ENCODE measurements at regions not wholly inside any gene's neighbourhood (a gene's known extent, or its start where the extent isn't known, plus 50 kb on each side); places are given as distances from the start of the nearest gene placed in this dataset.

- no peak overlapping the region for H3K4me3 Mint-ChIP-seq (ENCODE audit: low read depth, unreplicated experiment)
- peaks cover 22% of the 10 kb centered on the region for H3K36me3 Mint-ChIP-seq (ENCODE audit: insufficient read depth, unreplicated experiment)
- H3K9me3 Mint-ChIP-seq (ENCODE audit: low read depth, unreplicated experiment) = no peaks in the 10 kb centered on the region
- intact Hi-C loops (cut with micrococcal nuclease; ENCODE audit: unreplicated experiment) = loop anchor here (10.0 kb wide), 1 partner anchor 180 kb away; no protein-coding TSS in a partner anchor
- DNase-seq = no peak
- H3K27me3 Mint-ChIP-seq (ENCODE audit: unreplicated experiment) = no peaks in the 10 kb centered on the region
- CTCF ChIA-PET = no interaction called here
- peaks cover 41% of the 10 kb centered on the region for H3K4me1 Mint-ChIP-seq (ENCODE audit: low read depth, unreplicated experiment)
- no peak for TF ChIP-seq CTCF (IDR thresholded peaks at IDR 0.05; ENCODE audit: unreplicated experiment)
- BruUV-seq (replicated peaks) = no TSS peak
- no peak overlapping the region for H3K27ac Mint-ChIP-seq (ENCODE audit: unreplicated experiment)
Observed at GRCh38 chr2:111664275-111664850, 219.6 kb downstream of the ANAPC1 start.

GRCh38 chr2:111665011-111665410, 219.0 kb downstream of the ANAPC1 start:
- H3K36me3 Mint-ChIP-seq (ENCODE audit: insufficient read depth, unreplicated experiment) = peaks cover 15% of the 10 kb centered on the region
- BruUV-seq (replicated peaks) = no TSS peak
- no peak overlapping the region for H3K27ac Mint-ChIP-seq (ENCODE audit: unreplicated experiment)
- no peak for TF ChIP-seq CTCF (IDR thresholded peaks at IDR 0.05; ENCODE audit: unreplicated experiment)
- no peaks in the 10 kb centered on the region for H3K9me3 Mint-ChIP-seq (ENCODE audit: low read depth, unreplicated experiment)
- intact Hi-C loops (cut with micrococcal nuclease; ENCODE audit: unreplicated experiment) = loop anchor here (10.0 kb wide), 1 partner anchor 180 kb away; no protein-coding TSS in a partner anchor
- CTCF ChIA-PET = no interaction called here
- peaks cover 36% of the 10 kb centered on the region for H3K4me1 Mint-ChIP-seq (ENCODE audit: low read depth, unreplicated experiment)
- DNase-seq = no peak
- no peak overlapping the region for H3K4me3 Mint-ChIP-seq (ENCODE audit: low read depth, unreplicated experiment)
- no peaks in the 10 kb centered on the region for H3K27me3 Mint-ChIP-seq (ENCODE audit: unreplicated experiment)

GRCh38 chr2:111665551-111666116, 218.4 kb downstream of the ANAPC1 start:
- intact Hi-C loops (cut with micrococcal nuclease; ENCODE audit: unreplicated experiment) = loop anchor here (2.0 to 10.0 kb wide), 2 partner anchors 49 to 181 kb away; no protein-coding TSS in a partner anchor

GRCh38 chr2:111666160-111666559, 217.8 kb downstream of the ANAPC1 start:
- DNase-seq = no peak
- CTCF ChIA-PET = no interaction called here
- Mint-ChIP-seq H3K27me3 (ENCODE audit: unreplicated experiment) (no peaks in the 10 kb centered on the region), H3K36me3 (ENCODE audit: insufficient read depth, unreplicated experiment) (peaks cover 10% of the 10 kb centered on the region), H3K9me3 (ENCODE audit: low read depth, unreplicated experiment) (no peaks in the 10 kb centered on the region), H3K4me3 (ENCODE audit: low read depth, unreplicated experiment) (no peak overlapping the region), H3K27ac (ENCODE audit: unreplicated experiment) (no peak overlapping the region), H3K4me1 (ENCODE audit: low read depth, unreplicated experiment) (peaks cover 40% of the 10 kb centered on the region)
- no TSS peak for BruUV-seq (replicated peaks)
- TF ChIP-seq CTCF (IDR thresholded peaks at IDR 0.05; ENCODE audit: unreplicated experiment) = no peak
- intact Hi-C loops (cut with micrococcal nuclease; ENCODE audit: unreplicated experiment) = loop anchor here (2.0 to 10.0 kb wide), 2 partner anchors 49 to 181 kb away; no protein-coding TSS in a partner anchor

More at GRCh38 chr2:111665551-111666116, 218.4 kb downstream of the ANAPC1 start:
- Mint-ChIP-seq H3K4me3 (ENCODE audit: low read depth, unreplicated experiment) (no peak overlapping the region), H3K36me3 (ENCODE audit: insufficient read depth, unreplicated experiment) (peaks cover 12% of the 10 kb centered on the region), H3K27me3 (ENCODE audit: unreplicated experiment) (no peaks in the 10 kb centered on the region), H3K9me3 (ENCODE audit: low read depth, unreplicated experiment) (no peaks in the 10 kb centered on the region), H3K27ac (ENCODE audit: unreplicated experiment) (no peak overlapping the region), H3K4me1 (ENCODE audit: low read depth, unreplicated experiment) (peaks cover 40% of the 10 kb centered on the region)
- CTCF ChIA-PET = no interaction called here
- no peak for TF ChIP-seq CTCF (IDR thresholded peaks at IDR 0.05; ENCODE audit: unreplicated experiment)
- DNase-seq = no peak
- no TSS peak for BruUV-seq (replicated peaks)
